Brain pericyte (primary cell): ENCODE measurements at regions not wholly inside any gene's neighbourhood (a gene's known extent, or its start where the extent isn't known, plus 50 kb on each side); places are given as distances from the start of the nearest gene placed in this dataset.
A peak's percentile ranks its signal among the peaks of the same experiment; 100 is the strongest.

Experiments
- DNase-seq: peaks from one replicate; pipeline ENCODE4 v3.0.0-alpha.2; 2012; ENCODE audit warnings: low read depth, low spot score

GRCh38 chr2:204226305-204226880 lies 289.8 kb downstream of the ICOS start:
- DNase-seq = no peak

GRCh38 chr2:204228169-204228886 lies 291.8 kb downstream of the ICOS start:
- no peak for DNase-seq

- no peak for DNase-seq
Measured at GRCh38 chr2:204234248-204234647, 297.7 kb downstream of the ICOS start.

GRCh38 chr2:204234879-204235278 lies 298.3 kb downstream of the ICOS start:
- DNase-seq = no peak

GRCh38 chr2:204237416-204237815 lies 300.9 kb downstream of the ICOS start:
- DNase-seq = no peak

GRCh38 chr2:204239411-204240165 lies 303.0 kb downstream of the ICOS start:
- no peak for DNase-seq

GRCh38 chr2:204240961-204241360 lies 304.3 kb upstream of the PARD3B start:
- no peak for DNase-seq

- no peak for DNase-seq
Measured at GRCh38 chr2:204249437-204249836, 295.8 kb upstream of the PARD3B start.

- DNase-seq = no peak
Measured at GRCh38 chr2:204250692-204251091, 294.6 kb upstream of the PARD3B start.

GRCh38 chr2:204251158-204251997 lies 293.9 kb upstream of the PARD3B start:
- no peak for DNase-seq

- DNase-seq = no peak
Measured at GRCh38 chr2:204251998-204252376, 293.3 kb upstream of the PARD3B start.

GRCh38 chr2:204255071-204255470 lies 290.2 kb upstream of the PARD3B start:
- DNase-seq = no peak

GRCh38 chr2:204255526-204255925 lies 289.7 kb upstream of the PARD3B start:
- DNase-seq = no peak

GRCh38 chr2:204257781-204258180 lies 287.5 kb upstream of the PARD3B start:
- DNase-seq = no peak

- no peak for DNase-seq
Measured at GRCh38 chr2:204258890-204259289, 286.4 kb upstream of the PARD3B start.

- peak; percentile 26 for DNase-seq
Measured at GRCh38 chr2:204260162-204260877, 285.0 kb upstream of the PARD3B start.

GRCh38 chr2:204260901-204261300 lies 284.4 kb upstream of the PARD3B start:
- no peak for DNase-seq

- no peak for DNase-seq
Measured at GRCh38 chr2:204261846-204262245, 283.4 kb upstream of the PARD3B start.

GRCh38 chr2:204264085-204264553 lies 281.2 kb upstream of the PARD3B start:
- no peak for DNase-seq

- DNase-seq = no peak
Measured at GRCh38 chr2:204264621-204265140, 280.6 kb upstream of the PARD3B start.

- no peak for DNase-seq
Measured at GRCh38 chr2:204265681-204266181, 279.5 kb upstream of the PARD3B start.
